CD4-positive, alpha-beta T cell treated with Interleukin-4 for 1 hour (primary cell): ENCODE measurements at regions not wholly inside any gene's neighbourhood (a gene's known extent, or its start where the extent isn't known, plus 50 kb on each side); places are given as distances from the start of the nearest gene placed in this dataset.
"Not testable (repeated sequence)": the region's sequence is repeated elsewhere in the genome, so short reads cannot be mapped to it uniquely, and the experiment has no call there.

Experiments used
- DNase-seq, 2 donors: peaks; one replicate each; pipeline ENCODE4 v3.0.0-alpha.2; 2020 to 2022

- DNase-seq, result no peak
Observed at GRCh38 chr16:63157818-63158217, 1121.6 kb upstream of the CDH8 start.

- DNase-seq, result no peak
Observed at GRCh38 chr16:63146251-63146650, 1110.0 kb upstream of the CDH8 start.

GRCh38 chr16:63145411-63145810, 1109.2 kb upstream of the CDH8 start:
- no peak for DNase-seq

GRCh38 chr16:63135069-63135468, 1098.8 kb upstream of the CDH8 start:
- DNase-seq, result no peak

- DNase-seq, result no peak
Observed at GRCh38 chr16:63131503-63131902, 1095.3 kb upstream of the CDH8 start.

GRCh38 chr16:63130942-63131341, 1094.7 kb upstream of the CDH8 start:
- DNase-seq, result no peak

- no peak for DNase-seq
Observed at GRCh38 chr16:63129411-63130125, 1093.3 kb upstream of the CDH8 start.

- DNase-seq, result not testable (repeated sequence)
Observed at GRCh38 chr16:63119905-63120304, 1083.7 kb upstream of the CDH8 start.

- DNase-seq, result no peak
Observed at GRCh38 chr16:63100082-63100481, 1063.8 kb upstream of the CDH8 start.

- no peak for DNase-seq
Observed at GRCh38 chr16:63096857-63097256, 1060.6 kb upstream of the CDH8 start.

- DNase-seq, result no peak
Observed at GRCh38 chr16:63092736-63093135, 1056.5 kb upstream of the CDH8 start.

- DNase-seq, result no peak
Observed at GRCh38 chr16:63082101-63082500, 1045.9 kb upstream of the CDH8 start.

- DNase-seq, result no peak
Observed at GRCh38 chr16:63080746-63081145, 1044.5 kb upstream of the CDH8 start.

GRCh38 chr16:63069047-63069446, 1032.8 kb upstream of the CDH8 start:
- DNase-seq, result no peak

GRCh38 chr16:63067141-63067540, 1030.9 kb upstream of the CDH8 start:
- no peak for DNase-seq

- no peak for DNase-seq
Observed at GRCh38 chr16:63066552-63066951, 1030.3 kb upstream of the CDH8 start.

- DNase-seq, result no peak
Observed at GRCh38 chr16:63061319-63061718, 1025.1 kb upstream of the CDH8 start.

- DNase-seq, result no peak
Observed at GRCh38 chr16:63059676-63060075, 1023.4 kb upstream of the CDH8 start.

- no peak for DNase-seq
Observed at GRCh38 chr16:63057341-63057740, 1021.1 kb upstream of the CDH8 start.

- no peak for DNase-seq
Observed at GRCh38 chr16:63050391-63050790, 1014.2 kb upstream of the CDH8 start.

- no peak for DNase-seq
Observed at GRCh38 chr16:63038397-63039106, 1002.3 kb upstream of the CDH8 start.

GRCh38 chr16:63037761-63038396, 1001.6 kb upstream of the CDH8 start:
- no peak for DNase-seq

- no peak for DNase-seq
Observed at GRCh38 chr16:63018581-63019223, 982.5 kb upstream of the CDH8 start.

- no peak for DNase-seq
Observed at GRCh38 chr16:63008688-63009087, 972.5 kb upstream of the CDH8 start.
